HG03064 (cell line): ENCODE measurements at regions not wholly inside any gene's neighbourhood (a gene's known extent, or its start where the extent isn't known, plus 50 kb on each side); places are given as distances from the start of the nearest gene placed in this dataset.
"Not testable (repeated sequence)": the region's sequence is repeated elsewhere in the genome, so short reads cannot be mapped to it uniquely, and the experiment has no call there.

ENCODE experiments used
- ATAC-seq: cut with Tn5 transposase; IDR thresholded peaks from one replicate; pipeline ENCODE4 v1.9.1; 2021; ENCODE audit warnings: low read depth; ENCODE audit not compliant: unreplicated experiment

- no peak for ATAC-seq
Measured at GRCh38 chr4:75422998-75423397, 91.2 kb downstream of the RCHY1 start.

GRCh38 chr4:75412746-75413145, 101.5 kb downstream of the RCHY1 start:
- ATAC-seq: no peak

- ATAC-seq: no peak
Measured at GRCh38 chr4:75398501-75398900, 115.7 kb downstream of the RCHY1 start.

GRCh38 chr4:75391489-75392166, 122.6 kb downstream of the RCHY1 start:
- no peak for ATAC-seq

GRCh38 chr4:75386426-75386825, 127.8 kb downstream of the RCHY1 start:
- not testable (repeated sequence) for ATAC-seq

GRCh38 chr4:75385106-75385505, 129.1 kb downstream of the RCHY1 start:
- ATAC-seq: no peak

- no peak for ATAC-seq
Measured at GRCh38 chr4:75376543-75376942, 137.7 kb downstream of the RCHY1 start.

GRCh38 chr4:75371915-75372314, 142.3 kb downstream of the RCHY1 start:
- no peak for ATAC-seq

- no peak for ATAC-seq
Measured at GRCh38 chr4:75370576-75370975, 143.6 kb downstream of the RCHY1 start.

GRCh38 chr4:75345423-75345822, 168.8 kb downstream of the RCHY1 start:
- no peak for ATAC-seq

- no peak for ATAC-seq
Measured at GRCh38 chr4:75344915-75345314, 169.3 kb downstream of the RCHY1 start.

- ATAC-seq: no peak
Measured at GRCh38 chr4:75343333-75343732, 170.9 kb downstream of the RCHY1 start.

- no peak for ATAC-seq
Measured at GRCh38 chr4:75340561-75340960, 173.6 kb downstream of the RCHY1 start.

GRCh38 chr4:75338352-75338880, 175.8 kb downstream of the RCHY1 start:
- no peak for ATAC-seq

GRCh38 chr4:75327804-75328512, 186.2 kb downstream of the RCHY1 start:
- ATAC-seq: no peak

- ATAC-seq: no peak
Measured at GRCh38 chr4:75325318-75325979, 188.8 kb downstream of the RCHY1 start.

- no peak for ATAC-seq
Measured at GRCh38 chr4:75321484-75321883, 192.7 kb downstream of the RCHY1 start.

GRCh38 chr4:75317641-75318040, 196.6 kb downstream of the RCHY1 start:
- ATAC-seq: not testable (repeated sequence)

GRCh38 chr4:75308049-75308448, 206.2 kb downstream of the RCHY1 start:
- no peak for ATAC-seq

GRCh38 chr4:75306506-75306905, 207.7 kb downstream of the RCHY1 start:
- ATAC-seq: no peak

GRCh38 chr4:75302648-75303047, 211.6 kb downstream of the RCHY1 start:
- no peak for ATAC-seq
